ENCODE measurements at regions not wholly inside any gene's neighbourhood (a gene's known extent, or its start where the extent isn't known, plus 50 kb on each side); places are given as distances from the start of the nearest gene placed in this dataset.
A peak's percentile ranks its signal among the peaks of the same experiment; 100 is the strongest.

GRCh38 chr16:17846030-17846429 is 375.3 kb upstream of the XYLT1 start:
- no peak for DNase-seq

- no peak for DNase-seq
Observed at GRCh38 chr16:17845031-17845430, 374.3 kb upstream of the XYLT1 start.

DNA sequence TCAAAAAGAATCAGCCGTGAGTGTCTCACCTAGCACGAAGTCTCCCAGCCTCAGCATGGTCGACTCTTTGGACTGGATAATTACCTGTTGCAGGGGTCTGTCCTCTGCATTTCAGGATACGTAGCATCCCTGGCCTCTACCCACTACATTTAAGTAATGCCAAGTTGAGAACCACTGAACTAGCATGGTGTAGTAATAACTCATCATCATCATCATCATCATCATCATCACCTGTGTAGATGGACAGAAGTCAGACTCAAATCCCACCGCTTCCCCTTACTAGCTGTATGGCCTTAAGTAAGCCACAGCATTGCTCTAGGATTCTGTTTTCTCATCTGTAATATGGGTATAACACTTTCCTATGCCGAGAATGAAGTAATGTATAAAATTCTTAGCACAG is 373.1 kb upstream of the XYLT1 start:
- DNase-seq: no peak

- no peak for DNase-seq
Observed at GRCh38 chr16:17839907-17840306, 369.1 kb upstream of the XYLT1 start.

DNA sequence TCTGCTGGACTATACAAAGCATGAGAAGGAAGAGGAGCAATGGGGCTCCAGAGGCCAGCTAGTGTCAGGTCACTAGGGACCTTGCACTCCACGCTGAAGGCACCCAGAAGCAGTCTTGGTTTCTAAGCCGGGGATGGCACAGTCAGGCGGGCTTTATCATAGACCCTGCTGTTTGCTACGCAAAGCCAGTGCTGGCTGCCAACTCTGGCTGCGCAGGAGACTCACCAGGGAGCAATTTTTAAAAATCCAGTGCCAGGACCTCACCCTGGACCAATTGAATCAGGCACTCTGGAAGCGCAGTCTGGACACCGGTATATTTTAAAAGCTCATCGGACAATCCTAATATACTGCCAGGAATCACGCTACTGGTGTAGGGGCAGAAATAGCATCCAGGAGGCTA is 368.5 kb upstream of the XYLT1 start:
- DNase-seq: no peak

DNA sequence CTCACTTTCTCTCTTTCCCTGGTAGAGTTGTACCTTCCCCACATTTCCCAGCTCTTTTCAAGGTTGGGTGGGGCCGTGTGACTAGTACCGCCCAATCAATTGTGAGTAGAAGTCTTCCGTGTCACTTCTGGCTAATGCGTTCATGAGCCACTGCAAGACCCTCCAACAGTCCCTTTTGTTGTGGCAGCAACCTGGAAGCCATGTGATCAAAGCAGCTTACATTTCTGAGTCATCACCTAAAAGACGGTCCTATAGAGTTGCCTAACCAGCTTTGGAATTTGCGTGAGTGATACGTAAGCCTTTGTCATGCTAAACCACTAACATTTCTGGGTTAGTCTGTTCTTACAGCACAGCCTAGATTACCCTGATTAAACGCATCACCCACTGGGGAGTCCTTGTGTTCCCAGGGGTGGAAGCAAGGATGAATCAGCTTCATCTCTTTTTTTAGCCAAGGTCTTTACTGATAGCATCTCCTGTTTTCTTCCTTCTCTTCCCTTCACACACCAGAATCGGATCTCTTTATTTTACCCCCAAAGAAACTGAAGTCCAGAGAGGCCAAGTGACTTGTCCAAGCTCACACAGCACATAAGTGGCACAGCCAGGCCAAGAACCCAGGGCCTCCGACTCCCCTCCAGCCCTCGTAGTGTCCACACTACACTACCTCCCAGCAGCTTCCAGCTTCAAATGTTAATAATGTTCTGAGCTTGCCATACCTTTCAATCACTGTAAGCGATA is 366.3 kb upstream of the XYLT1 start:
- no peak for DNase-seq

DNA sequence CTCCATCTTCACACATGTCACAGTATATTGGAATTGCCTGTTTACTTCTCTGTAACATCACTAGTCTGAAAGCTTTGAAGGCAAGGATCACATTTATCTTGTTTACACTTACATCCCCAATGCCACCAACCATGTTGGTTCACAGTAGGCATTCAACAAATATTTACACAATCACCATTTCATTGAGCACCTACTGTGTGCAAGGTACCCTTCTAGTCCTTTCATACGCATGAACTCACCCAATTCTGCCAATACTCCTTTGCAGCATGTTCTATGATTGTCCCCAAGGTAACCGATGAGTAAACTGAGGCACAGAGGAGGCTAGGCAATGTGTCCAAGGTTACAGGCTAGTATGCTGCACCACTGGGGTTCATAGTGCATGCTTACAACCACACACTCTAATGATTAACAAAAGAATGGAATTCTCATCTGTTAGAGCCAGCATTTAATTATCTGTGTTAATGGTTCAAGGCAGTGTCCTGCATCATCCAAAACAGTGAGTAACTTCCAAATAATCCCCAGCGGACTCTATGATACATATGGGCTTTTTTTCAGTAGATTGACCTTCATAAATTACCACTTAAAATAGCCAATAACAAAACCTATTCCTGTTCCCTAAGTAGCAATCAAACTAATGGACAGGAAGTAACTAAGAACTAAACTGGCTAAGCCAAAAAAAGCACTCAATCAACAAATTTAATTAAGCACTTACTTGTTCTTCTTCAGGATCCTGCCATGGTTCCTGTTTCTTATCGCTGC is 364.5 kb upstream of the XYLT1 start:
- no peak for DNase-seq

GRCh38 chr16:17832738-17833137 is 362.0 kb upstream of the XYLT1 start:
- no peak for DNase-seq

GRCh38 chr16:17831330-17831729 is 360.6 kb upstream of the XYLT1 start:
- no peak for DNase-seq

GRCh38 chr16:17830651-17831050 is 359.9 kb upstream of the XYLT1 start:
- no peak for DNase-seq

GRCh38 chr16:17829811-17830210 is 359.1 kb upstream of the XYLT1 start:
- DNase-seq: no peak

- DNase-seq: no peak
Observed at GRCh38 chr16:17828012-17828411, 357.3 kb upstream of the XYLT1 start.

- peak; percentile 38 for DNase-seq
Observed at GRCh38 chr16:17827313-17827712, 356.6 kb upstream of the XYLT1 start.

DNA sequence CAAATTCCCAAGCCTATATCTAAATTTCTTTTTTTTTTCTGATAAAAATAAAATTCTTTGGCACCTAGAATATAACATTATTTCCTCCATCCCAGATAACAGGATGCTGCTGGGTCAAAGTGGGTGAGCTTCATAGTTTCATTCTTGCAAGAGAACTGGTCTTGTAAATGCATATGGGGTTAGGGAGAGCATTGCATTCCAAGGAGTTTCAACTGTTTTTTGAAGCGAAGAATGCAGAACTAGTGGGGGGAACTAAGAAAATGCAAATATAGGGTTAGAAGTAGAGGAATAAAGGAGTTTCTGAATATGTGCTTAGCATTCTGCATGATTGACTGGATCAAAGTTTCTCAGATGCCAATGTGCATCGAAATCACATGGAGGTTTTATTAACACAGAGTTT is 347.2 kb upstream of the XYLT1 start:
- DNase-seq: no peak

- no peak for DNase-seq
Observed at GRCh38 chr16:17817260-17817659, 346.5 kb upstream of the XYLT1 start.

GRCh38 chr16:17812771-17813170 is 342.0 kb upstream of the XYLT1 start:
- DNase-seq: no peak

- no peak for DNase-seq
Observed at GRCh38 chr16:17804857-17805256, 334.1 kb upstream of the XYLT1 start.

GRCh38 chr16:17803625-17804410 is 333.1 kb upstream of the XYLT1 start:
- DNase-seq: no peak

DNA sequence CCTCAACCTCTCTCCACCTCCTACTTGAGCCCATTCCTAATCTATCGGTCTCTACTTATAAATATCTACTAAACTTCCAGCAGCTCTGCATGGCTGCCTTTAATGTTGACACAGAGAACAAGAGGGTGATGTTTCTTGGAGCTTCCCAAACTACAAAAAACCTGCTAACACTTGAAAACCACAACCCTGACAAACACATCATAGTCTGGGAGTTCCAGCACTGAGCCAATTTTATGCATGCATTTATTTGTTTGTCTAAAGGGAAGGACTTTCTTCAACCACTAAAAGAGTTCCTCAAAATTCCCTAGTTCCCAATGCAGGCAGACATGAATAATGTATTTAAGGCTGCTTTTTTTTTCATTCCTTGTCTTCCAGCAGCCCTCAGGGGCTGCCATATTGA is 331.8 kb upstream of the XYLT1 start:
- DNase-seq: no peak

GRCh38 chr16:17801068-17801467 is 330.3 kb upstream of the XYLT1 start:
- DNase-seq: no peak

DNA sequence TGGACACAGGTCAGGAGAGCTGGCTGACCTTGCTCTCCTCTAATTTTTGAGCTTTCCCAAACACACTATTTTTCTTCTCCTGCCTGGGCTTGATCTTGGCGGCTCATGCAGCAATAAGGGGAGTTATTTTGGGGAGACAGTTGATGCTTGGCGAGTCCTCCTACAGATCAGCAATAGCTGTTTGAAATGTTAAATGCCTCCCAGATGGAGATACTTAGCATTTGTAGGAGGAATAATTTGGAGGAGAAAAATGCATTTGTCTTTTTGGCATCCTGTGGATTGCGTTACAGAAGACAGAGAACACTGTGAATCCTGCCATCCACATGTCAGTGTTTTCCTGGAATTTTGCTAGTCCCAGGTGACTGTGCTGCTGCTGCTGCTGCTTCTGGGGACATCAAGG is 328.0 kb upstream of the XYLT1 start:
- no peak for DNase-seq

DNA sequence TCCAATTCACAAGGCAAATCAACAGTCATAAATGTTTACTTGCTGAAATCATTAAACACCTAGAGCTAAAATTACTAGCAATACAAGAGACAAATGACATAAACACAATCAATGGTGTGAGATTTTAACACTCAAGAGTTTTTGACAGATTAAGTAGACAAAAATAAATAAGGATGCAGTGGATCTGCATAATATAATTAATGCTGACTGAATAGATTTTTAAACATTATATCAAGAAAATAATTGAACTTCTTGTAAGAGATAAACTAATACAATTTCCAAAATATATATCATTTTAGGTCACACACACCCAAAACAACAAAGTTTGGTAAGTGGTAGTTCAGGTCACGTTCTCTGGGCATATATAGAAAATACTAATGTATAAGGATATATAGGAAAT is 322.6 kb upstream of the XYLT1 start:
- no peak for DNase-seq

DNA sequence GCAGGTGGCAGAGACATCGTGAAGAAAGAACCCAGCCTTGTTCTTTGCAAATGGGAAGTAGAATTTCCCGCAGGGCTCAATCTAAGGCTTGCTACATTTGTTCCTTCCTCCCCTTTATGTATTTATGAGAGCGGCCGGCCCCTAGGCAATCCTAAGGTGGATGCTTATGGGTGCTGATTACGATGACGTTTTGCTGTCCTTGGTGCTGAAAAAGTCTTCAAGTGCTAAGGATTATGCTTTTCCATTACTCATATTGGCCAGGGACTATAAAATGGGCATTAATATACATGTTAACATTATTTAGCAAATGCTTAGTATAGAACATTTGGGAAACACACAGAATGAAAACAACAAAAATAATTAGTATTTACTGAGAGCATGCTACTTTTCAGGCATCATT is 313.3 kb upstream of the XYLT1 start:
- no peak for DNase-seq

DNA sequence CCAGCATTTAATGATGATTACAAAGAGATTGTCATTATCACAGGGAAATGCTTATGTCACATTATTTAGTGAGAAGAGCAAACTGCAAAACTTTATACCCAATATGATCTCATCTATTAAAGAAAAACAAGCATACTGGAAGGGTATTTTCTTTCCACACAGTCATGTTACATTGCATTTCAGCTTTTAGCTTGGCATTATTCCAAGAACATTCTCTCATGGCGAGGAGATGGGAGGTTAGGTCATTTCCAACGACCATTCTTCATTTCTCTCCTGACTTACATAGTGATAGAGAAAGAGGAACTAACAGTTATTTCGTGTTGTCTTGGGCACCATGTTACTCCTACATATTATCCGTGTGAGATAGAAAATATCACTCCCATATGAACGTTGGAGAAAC is 309.4 kb upstream of the XYLT1 start:
- DNase-seq: no peak

All from NCI-H2171 (cell line).